ENCODE measurements at regions not wholly inside any gene's neighbourhood (a gene's known extent, or its start where the extent isn't known, plus 50 kb on each side); places are given as distances from the start of the nearest gene placed in this dataset.

DNA sequence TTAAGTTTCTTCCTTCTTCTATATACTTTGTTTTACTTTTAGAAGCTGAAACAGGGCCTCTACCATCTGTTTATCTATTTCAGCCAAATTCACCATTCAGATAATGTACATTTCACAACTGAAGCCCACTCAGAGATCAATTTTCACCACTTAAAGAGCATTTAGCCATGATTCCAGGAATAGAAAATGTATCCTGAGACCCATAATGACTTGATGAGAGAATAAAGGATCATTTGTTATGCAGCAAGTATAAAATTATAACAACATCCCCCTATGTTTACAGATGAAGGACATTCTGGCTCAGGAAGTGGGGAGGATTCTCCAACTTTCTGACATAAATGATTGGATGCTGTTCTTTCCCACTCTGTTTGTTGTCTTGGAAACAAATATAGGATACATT is 962.1 kb upstream of the EEF2KMT start:
- H3K36me3 ChIP-seq (ENCODE audit: control insufficient read depth in 2 of 2, insufficient read depth in 2 of 2, low read length in 2 of 2): no peaks in the 10 kb centered on the region
- H3K4me1 ChIP-seq (ENCODE audit: control insufficient read depth, insufficient read depth, low read length): no peaks in the 10 kb centered on the region
- H3K4me3 ChIP-seq (ENCODE audit: low read length in 2 of 2): no peak overlapping the region
- H3K27me3 ChIP-seq (ENCODE audit: control insufficient read depth in 1 of 2, insufficient read depth in 2 of 2, low read length in 2 of 2): no peaks in the 10 kb centered on the region
- H3K9me3 ChIP-seq (ENCODE audit: control insufficient read depth in 2 of 2, low read length in 2 of 2): no peaks in the 10 kb centered on the region
- no peak overlapping the region for H3K9ac ChIP-seq (ENCODE audit: low read length in 2 of 2)
- H3K27ac ChIP-seq (ENCODE audit: low read length): no peak overlapping the region

DNA sequence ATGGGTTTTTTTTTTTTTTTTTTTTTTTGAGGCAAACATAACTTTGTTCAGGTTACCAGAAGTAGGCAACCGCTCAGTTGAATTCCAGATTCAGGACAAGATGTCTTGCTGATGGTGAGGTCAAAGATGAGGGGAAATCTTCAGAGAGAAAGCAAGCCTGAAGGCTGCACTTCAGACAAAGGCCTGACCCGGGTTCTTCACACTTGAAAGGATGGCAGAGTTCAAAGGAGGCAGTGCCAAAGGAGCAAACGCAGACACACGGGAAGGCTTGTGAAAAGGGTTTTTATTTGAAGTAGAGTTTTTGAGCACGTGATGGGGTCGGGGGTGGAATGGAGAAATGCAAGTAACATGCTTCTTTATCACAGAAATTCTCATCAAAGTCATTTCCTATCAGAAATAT is 960.2 kb upstream of the EEF2KMT start:
- no peaks in the 10 kb centered on the region for H3K4me1 ChIP-seq (ENCODE audit: control insufficient read depth, insufficient read depth, low read length)
- H3K27me3 ChIP-seq (ENCODE audit: control insufficient read depth in 1 of 2, insufficient read depth in 2 of 2, low read length in 2 of 2): no peaks in the 10 kb centered on the region
- H3K9me3 ChIP-seq (ENCODE audit: control insufficient read depth in 2 of 2, low read length in 2 of 2): no peaks in the 10 kb centered on the region
- H3K4me3 ChIP-seq (ENCODE audit: low read length in 2 of 2): no peak overlapping the region
- no peaks in the 10 kb centered on the region for H3K36me3 ChIP-seq (ENCODE audit: control insufficient read depth in 2 of 2, insufficient read depth in 2 of 2, low read length in 2 of 2)
- H3K27ac ChIP-seq (ENCODE audit: low read length): no peak overlapping the region
- H3K9ac ChIP-seq (ENCODE audit: low read length in 2 of 2): no peak overlapping the region

DNA sequence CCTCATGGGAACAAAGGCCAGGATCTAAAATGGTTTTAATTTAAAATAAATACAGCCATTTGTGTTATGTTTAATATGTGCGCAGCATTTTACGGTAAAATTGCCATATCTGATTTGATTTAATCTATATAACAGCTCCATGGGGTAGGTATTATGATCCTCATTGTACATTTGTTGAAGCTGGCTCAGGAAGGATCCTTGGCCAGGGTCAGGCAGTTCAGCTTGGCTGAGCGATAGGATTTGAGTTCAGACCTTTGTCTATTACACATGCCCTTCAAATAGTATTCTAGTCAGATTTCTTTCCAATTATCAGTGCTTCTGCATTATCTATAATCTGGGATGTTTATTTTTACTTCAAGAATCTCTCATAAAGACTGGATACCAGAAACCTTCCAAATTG is 950.4 kb upstream of the EEF2KMT start:
- H3K4me1 ChIP-seq (ENCODE audit: control insufficient read depth, insufficient read depth, low read length): no peaks in the 10 kb centered on the region
- no peaks in the 10 kb centered on the region for H3K36me3 ChIP-seq (ENCODE audit: control insufficient read depth in 2 of 2, insufficient read depth in 2 of 2, low read length in 2 of 2)
- no peak overlapping the region for H3K27ac ChIP-seq (ENCODE audit: low read length)
- H3K9me3 ChIP-seq (ENCODE audit: control insufficient read depth in 2 of 2, low read length in 2 of 2): peaks cover 0 to 3% of the 10 kb centered on the region in 2 donors
- no peak overlapping the region for H3K4me3 ChIP-seq (ENCODE audit: low read length in 2 of 2)
- H3K27me3 ChIP-seq (ENCODE audit: control insufficient read depth in 1 of 2, insufficient read depth in 2 of 2, low read length in 2 of 2): no peaks in the 10 kb centered on the region
- H3K9ac ChIP-seq (ENCODE audit: low read length in 2 of 2): no peak overlapping the region

DNA sequence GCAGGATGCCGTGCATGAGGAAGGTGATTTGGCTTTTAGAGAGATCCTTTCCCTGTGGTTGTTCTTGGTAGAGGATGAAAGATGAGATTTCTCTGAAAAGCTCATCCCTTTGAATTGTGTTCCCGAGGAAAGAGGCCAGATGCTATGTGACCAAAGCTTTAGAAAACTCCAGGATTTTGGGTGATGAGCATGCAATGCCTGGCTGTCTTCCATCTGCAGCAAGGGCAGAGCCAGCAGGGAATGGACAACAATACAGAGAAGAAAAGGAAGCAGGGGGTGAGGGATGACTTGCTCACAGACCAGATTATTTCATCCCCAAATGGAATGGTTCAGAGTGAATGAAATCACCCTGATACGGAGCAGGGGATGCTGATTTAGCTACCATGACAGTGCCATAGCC is 949.7 kb upstream of the EEF2KMT start:
- Histone ChIP-seq H3K36me3 (ENCODE audit: control insufficient read depth in 2 of 2, insufficient read depth in 2 of 2, low read length in 2 of 2) (no peaks in the 10 kb centered on the region), H3K27ac (ENCODE audit: low read length) (no peak overlapping the region), H3K4me1 (ENCODE audit: control insufficient read depth, insufficient read depth, low read length) (no peaks in the 10 kb centered on the region), H3K9me3 (ENCODE audit: control insufficient read depth in 2 of 2, low read length in 2 of 2) (peaks cover 0 to 3% of the 10 kb centered on the region in 2 donors), H3K4me3 (ENCODE audit: low read length in 2 of 2) (no peak overlapping the region), H3K27me3 (ENCODE audit: control insufficient read depth in 1 of 2, insufficient read depth in 2 of 2, low read length in 2 of 2) (no peaks in the 10 kb centered on the region), H3K9ac (ENCODE audit: low read length in 2 of 2) (no peak overlapping the region)

DNA sequence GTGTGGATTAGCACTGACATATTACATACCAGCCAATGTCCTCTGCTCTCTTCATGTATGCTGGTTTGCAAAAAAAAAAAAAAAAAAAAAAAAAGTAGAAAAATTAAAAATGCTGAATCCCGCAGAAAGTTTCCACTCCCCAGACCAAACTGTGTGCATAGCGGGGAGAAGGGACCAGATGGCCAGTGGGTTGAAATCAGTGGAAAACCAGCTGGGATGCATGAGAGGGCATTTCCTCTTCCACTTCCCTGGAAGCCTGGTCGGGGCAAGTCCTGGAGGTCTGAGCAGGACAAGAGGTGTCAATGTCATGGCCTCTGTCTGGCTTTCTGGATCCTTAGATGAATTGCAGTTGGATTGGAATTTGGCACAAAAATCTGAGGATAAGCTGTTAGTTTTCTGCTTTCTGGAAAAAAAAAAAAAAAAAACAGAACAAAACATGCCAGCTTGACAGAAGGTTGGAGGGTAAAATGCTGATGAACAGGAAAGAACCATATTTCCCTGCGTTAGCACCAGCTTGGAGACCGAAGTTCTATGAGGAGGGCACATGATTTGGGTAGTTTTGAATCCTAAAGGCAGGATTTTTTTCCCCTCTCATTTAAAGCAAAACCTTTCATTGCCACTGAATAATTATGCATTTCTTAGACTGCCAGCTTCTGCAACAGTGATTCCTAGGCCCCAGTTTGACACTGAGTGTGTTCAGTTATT is 941.5 kb upstream of the EEF2KMT start:
- H3K9me3 ChIP-seq (ENCODE audit: control insufficient read depth in 2 of 2, low read length in 2 of 2): peaks cover 0 to 2% of the 10 kb centered on the region in 2 donors
- H3K27ac ChIP-seq (ENCODE audit: low read length): no peak overlapping the region
- H3K36me3 ChIP-seq (ENCODE audit: control insufficient read depth in 2 of 2, insufficient read depth in 2 of 2, low read length in 2 of 2): no peaks in the 10 kb centered on the region
- no peaks in the 10 kb centered on the region for H3K27me3 ChIP-seq (ENCODE audit: control insufficient read depth in 1 of 2, insufficient read depth in 2 of 2, low read length in 2 of 2)
- H3K9ac ChIP-seq (ENCODE audit: low read length in 2 of 2): no peak overlapping the region
- H3K4me1 ChIP-seq (ENCODE audit: control insufficient read depth, insufficient read depth, low read length): no peaks in the 10 kb centered on the region
- no peak overlapping the region for H3K4me3 ChIP-seq (ENCODE audit: low read length in 2 of 2)

DNA sequence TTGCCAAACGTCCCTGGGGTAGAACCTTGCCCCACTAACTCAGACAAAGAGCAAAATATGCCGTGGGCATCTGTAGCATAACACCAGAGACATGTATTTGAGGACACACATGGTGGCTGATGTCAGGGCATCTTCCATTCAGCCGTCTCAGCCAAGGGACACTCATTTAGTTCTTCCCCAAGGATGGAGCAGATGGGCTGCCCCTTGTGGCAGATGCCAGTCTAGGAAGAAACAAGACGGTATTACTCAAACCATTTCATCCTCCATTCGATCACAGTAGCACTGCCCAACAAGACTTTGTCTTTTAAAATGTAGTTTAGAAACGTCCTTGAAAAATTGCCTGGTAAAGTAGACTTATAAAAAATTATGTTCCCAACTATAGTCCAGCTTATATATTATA is 937.6 kb upstream of the EEF2KMT start:
- Histone ChIP-seq H3K4me1 (ENCODE audit: control insufficient read depth, insufficient read depth, low read length) (no peaks in the 10 kb centered on the region), H3K27ac (ENCODE audit: low read length) (no peak overlapping the region), H3K9ac (ENCODE audit: low read length in 2 of 2) (no peak overlapping the region), H3K36me3 (ENCODE audit: control insufficient read depth in 2 of 2, insufficient read depth in 2 of 2, low read length in 2 of 2) (no peaks in the 10 kb centered on the region), H3K27me3 (ENCODE audit: control insufficient read depth in 1 of 2, insufficient read depth in 2 of 2, low read length in 2 of 2) (no peaks in the 10 kb centered on the region), H3K9me3 (ENCODE audit: control insufficient read depth in 2 of 2, low read length in 2 of 2) (peaks cover 0 to 5% of the 10 kb centered on the region in 2 donors), H3K4me3 (ENCODE audit: low read length in 2 of 2) (no peak overlapping the region)

DNA sequence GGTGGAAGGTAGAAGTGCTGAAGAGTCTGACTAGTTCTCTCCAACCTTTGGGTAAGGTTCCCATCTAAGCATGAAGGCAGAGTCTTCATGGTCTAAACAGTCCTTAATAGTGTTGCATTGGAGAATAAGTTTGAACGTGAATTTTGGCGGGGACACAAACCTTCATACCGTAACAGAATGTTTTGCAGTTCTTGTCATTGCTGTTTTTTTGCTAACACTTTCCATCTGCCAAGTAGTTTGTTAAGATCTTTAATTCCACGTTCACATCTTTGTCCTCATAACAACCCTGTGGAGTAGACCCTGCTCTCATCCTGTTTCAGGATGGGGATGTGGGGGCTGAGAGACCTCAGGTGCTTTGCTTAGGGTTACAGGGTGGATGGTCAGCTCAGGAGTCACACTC is 936.9 kb upstream of the EEF2KMT start:
- Histone ChIP-seq H3K9ac (ENCODE audit: low read length in 2 of 2) (no peak overlapping the region), H3K4me1 (ENCODE audit: control insufficient read depth, insufficient read depth, low read length) (no peaks in the 10 kb centered on the region), H3K4me3 (ENCODE audit: low read length in 2 of 2) (no peak overlapping the region), H3K9me3 (ENCODE audit: control insufficient read depth in 2 of 2, low read length in 2 of 2) (peaks cover 0 to 5% of the 10 kb centered on the region in 2 donors), H3K27ac (ENCODE audit: low read length) (no peak overlapping the region), H3K27me3 (ENCODE audit: control insufficient read depth in 1 of 2, insufficient read depth in 2 of 2, low read length in 2 of 2) (no peaks in the 10 kb centered on the region), H3K36me3 (ENCODE audit: control insufficient read depth in 2 of 2, insufficient read depth in 2 of 2, low read length in 2 of 2) (no peaks in the 10 kb centered on the region)

DNA sequence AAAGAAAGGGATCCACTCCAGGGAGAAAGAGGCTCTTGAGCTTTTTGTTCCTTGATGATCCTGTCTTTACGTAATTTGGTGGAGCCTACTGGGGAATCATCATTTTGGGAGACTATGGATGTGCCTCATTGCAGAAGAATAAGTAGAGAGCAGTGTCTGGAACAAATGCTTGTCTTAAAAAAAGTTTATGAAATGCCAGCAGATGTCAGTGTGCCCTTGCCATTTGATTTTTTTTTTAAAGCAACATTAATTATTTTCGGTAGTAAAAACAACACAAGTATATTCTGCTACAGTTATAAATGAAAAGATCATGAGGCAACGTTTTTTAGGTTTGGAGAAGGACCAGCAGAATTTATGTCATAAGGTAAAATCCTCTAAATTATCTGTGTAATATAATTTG is 934.8 kb upstream of the EEF2KMT start:
- no peak overlapping the region for H3K4me3 ChIP-seq (ENCODE audit: low read length in 2 of 2)
- H3K9ac ChIP-seq (ENCODE audit: low read length in 2 of 2): no peak overlapping the region
- no peaks in the 10 kb centered on the region for H3K36me3 ChIP-seq (ENCODE audit: control insufficient read depth in 2 of 2, insufficient read depth in 2 of 2, low read length in 2 of 2)
- H3K27me3 ChIP-seq (ENCODE audit: control insufficient read depth in 1 of 2, insufficient read depth in 2 of 2, low read length in 2 of 2): no peaks in the 10 kb centered on the region
- H3K4me1 ChIP-seq (ENCODE audit: control insufficient read depth, insufficient read depth, low read length): no peaks in the 10 kb centered on the region
- no peak overlapping the region for H3K27ac ChIP-seq (ENCODE audit: low read length)
- H3K9me3 ChIP-seq (ENCODE audit: control insufficient read depth in 2 of 2, low read length in 2 of 2): peaks cover 0 to 6% of the 10 kb centered on the region in 2 donors

DNA sequence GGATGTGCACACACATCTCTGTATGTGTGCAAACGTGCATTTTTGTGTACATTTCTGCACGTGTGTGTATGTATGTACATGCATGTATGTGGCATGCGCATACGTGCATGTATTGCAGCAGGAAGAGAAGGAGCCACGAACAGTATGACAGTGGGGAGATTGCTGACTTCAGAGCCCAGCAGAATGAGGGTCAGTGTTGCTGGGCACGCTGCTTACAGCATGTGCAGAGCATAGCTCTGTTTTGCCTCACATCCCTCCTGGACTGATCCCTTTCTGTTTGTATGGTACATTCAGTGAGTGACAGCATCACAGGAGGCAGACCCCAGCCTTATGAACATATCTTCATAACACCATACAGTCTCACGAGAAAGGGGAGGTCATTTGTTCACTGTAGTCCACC is 934.0 kb upstream of the EEF2KMT start:
- Histone ChIP-seq H3K9me3 (ENCODE audit: control insufficient read depth in 2 of 2, low read length in 2 of 2) (peaks cover 0 to 10% of the 10 kb centered on the region in 2 donors), H3K4me3 (ENCODE audit: low read length in 2 of 2) (no peak overlapping the region), H3K27me3 (ENCODE audit: control insufficient read depth in 1 of 2, insufficient read depth in 2 of 2, low read length in 2 of 2) (no peaks in the 10 kb centered on the region), H3K27ac (ENCODE audit: low read length) (no peak overlapping the region), H3K4me1 (ENCODE audit: control insufficient read depth, insufficient read depth, low read length) (no peaks in the 10 kb centered on the region), H3K36me3 (ENCODE audit: control insufficient read depth in 2 of 2, insufficient read depth in 2 of 2, low read length in 2 of 2) (no peaks in the 10 kb centered on the region), H3K9ac (ENCODE audit: low read length in 2 of 2) (no peak overlapping the region)

DNA sequence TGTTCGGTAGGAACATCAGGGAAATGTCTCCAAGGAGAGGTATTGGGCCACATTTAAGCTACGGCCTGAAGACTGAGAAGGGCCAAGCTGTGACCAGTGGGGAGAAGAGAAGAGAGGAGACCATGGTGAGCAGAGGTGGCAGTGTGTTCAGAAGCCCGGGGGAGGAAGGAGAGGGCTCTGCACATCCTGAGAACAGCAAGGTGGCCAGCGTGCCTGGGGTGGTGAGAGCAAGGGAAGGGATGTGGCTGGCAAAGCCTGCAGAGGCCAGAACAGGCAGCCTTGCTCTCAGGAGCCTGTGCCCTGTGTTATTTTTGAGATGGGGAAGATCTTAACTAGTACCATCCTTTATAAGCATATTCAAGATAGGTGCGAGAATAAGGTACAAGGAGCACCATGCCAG is 933.5 kb upstream of the EEF2KMT start:
- H3K27ac ChIP-seq (ENCODE audit: low read length): no peak overlapping the region
- H3K27me3 ChIP-seq (ENCODE audit: control insufficient read depth in 1 of 2, insufficient read depth in 2 of 2, low read length in 2 of 2): no peaks in the 10 kb centered on the region
- H3K4me3 ChIP-seq (ENCODE audit: low read length in 2 of 2): no peak overlapping the region
- no peaks in the 10 kb centered on the region for H3K36me3 ChIP-seq (ENCODE audit: control insufficient read depth in 2 of 2, insufficient read depth in 2 of 2, low read length in 2 of 2)
- H3K9ac ChIP-seq (ENCODE audit: low read length in 2 of 2): no peak overlapping the region
- H3K4me1 ChIP-seq (ENCODE audit: control insufficient read depth, insufficient read depth, low read length): no peaks in the 10 kb centered on the region
- peaks cover 0 to 10% of the 10 kb centered on the region in 2 donors for H3K9me3 ChIP-seq (ENCODE audit: control insufficient read depth in 2 of 2, low read length in 2 of 2)

DNA sequence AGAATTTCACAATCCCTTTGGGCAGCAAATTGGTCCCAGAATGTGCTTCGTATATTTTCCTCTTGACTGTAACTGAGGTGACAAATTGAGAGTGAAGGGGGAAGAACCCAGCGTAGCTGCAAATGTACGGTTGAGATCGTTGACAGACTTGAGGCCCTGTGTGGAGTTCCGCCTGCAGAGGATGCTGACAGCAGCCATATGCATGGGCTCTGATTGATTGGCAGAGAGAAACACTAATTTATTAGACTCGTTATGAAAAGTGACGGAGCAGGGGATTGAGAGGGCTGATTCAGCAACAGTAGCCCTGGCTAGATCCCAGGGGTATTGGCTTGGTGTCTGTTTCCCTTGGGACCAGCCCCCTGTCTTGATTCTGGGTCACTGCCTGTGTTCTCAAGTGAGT is 930.1 kb upstream of the EEF2KMT start:
- Histone ChIP-seq H3K9me3 (ENCODE audit: control insufficient read depth in 2 of 2, low read length in 2 of 2) (peaks cover 0 to 5% of the 10 kb centered on the region in 2 donors), H3K9ac (ENCODE audit: low read length in 2 of 2) (no peak overlapping the region), H3K4me3 (ENCODE audit: low read length in 2 of 2) (no peak overlapping the region), H3K4me1 (ENCODE audit: control insufficient read depth, insufficient read depth, low read length) (no peaks in the 10 kb centered on the region), H3K27me3 (ENCODE audit: control insufficient read depth in 1 of 2, insufficient read depth in 2 of 2, low read length in 2 of 2) (no peaks in the 10 kb centered on the region), H3K36me3 (ENCODE audit: control insufficient read depth in 2 of 2, insufficient read depth in 2 of 2, low read length in 2 of 2) (no peaks in the 10 kb centered on the region), H3K27ac (ENCODE audit: low read length) (no peak overlapping the region)
